Suprapubic skin (tissue), 4 donors: ENCODE measurements at regions not wholly inside any gene's neighbourhood (a gene's known extent, or its start where the extent isn't known, plus 50 kb on each side); places are given as distances from the start of the nearest gene placed in this dataset.

Experiments used
- DNase-seq, 2 donors: peaks; one replicate each; pipeline ENCODE4 v3.0.0-alpha.2; 2019; ENCODE audit warnings: low spot score in 2 of 2
- H3K27ac ChIP-seq: fragments of 200-600 bp; sonication (generic); one replicate; pipeline ENCODE4 v1.5.1; 2019
- H3K27me3 ChIP-seq: fragments of 200-600 bp; sonication (generic); one replicate; pipeline ENCODE4 v1.5.1; 2019
- H3K36me3 ChIP-seq: fragments of 200-600 bp; sonication (generic); one replicate; pipeline ENCODE4 v1.5.1; 2019
- H3K4me1 ChIP-seq: fragments of 200-600 bp; sonication (generic); one replicate; pipeline ENCODE4 v1.5.1; 2019
- H3K4me3 ChIP-seq: fragments of 200-600 bp; sonication (generic); one replicate; pipeline ENCODE4 v1.5.1; 2019; ENCODE audit warnings: mild to moderate bottlenecking
- H3K9me3 ChIP-seq: fragments of 200-600 bp; sonication (generic); one replicate; pipeline ENCODE4 v1.5.1; 2019
- CTCF ChIP-seq, 2 donors: fragments of 200-600 bp in 1 of 2; fragments of 450-650 bp in 1 of 2; sonication (generic) in 1 of 2; IDR thresholded peaks; one replicate each; pipeline ENCODE4 v1.5.1; 2016 to 2019; ENCODE audit warnings: antibody characterized with exemption in 2 of 2, mild to moderate bottlenecking in 1 of 2, moderate library complexity in 1 of 2
- EP300 ChIP-seq: sonication (generic); formaldehyde crosslinking; IDR thresholded peaks from one replicate; pipeline ENCODE4 v1.6.1; 2017; ENCODE audit warnings: antibody characterized with exemption
- POLR2A ChIP-seq, 2 donors: fragments of 450-650 bp; IDR thresholded peaks; one replicate each; pipeline ENCODE4 v1.6.1; 2017; ENCODE audit warnings: antibody characterized with exemption in 2 of 2, mild to moderate bottlenecking in 2 of 2, moderate library complexity in 2 of 2
- POLR2AphosphoS5 ChIP-seq, 3 donors: sonication (generic); formaldehyde crosslinking; IDR thresholded peaks; one replicate each; pipeline ENCODE4 v1.6.1; 2017; ENCODE audit warnings: antibody characterized with exemption in 3 of 3
- WGBS: methylation state at CpG from one replicate; pipeline ENCODE4 v1.1.5; 2018; 5-methylcytosine and 5-hydroxymethylcytosine counted together

DNA sequence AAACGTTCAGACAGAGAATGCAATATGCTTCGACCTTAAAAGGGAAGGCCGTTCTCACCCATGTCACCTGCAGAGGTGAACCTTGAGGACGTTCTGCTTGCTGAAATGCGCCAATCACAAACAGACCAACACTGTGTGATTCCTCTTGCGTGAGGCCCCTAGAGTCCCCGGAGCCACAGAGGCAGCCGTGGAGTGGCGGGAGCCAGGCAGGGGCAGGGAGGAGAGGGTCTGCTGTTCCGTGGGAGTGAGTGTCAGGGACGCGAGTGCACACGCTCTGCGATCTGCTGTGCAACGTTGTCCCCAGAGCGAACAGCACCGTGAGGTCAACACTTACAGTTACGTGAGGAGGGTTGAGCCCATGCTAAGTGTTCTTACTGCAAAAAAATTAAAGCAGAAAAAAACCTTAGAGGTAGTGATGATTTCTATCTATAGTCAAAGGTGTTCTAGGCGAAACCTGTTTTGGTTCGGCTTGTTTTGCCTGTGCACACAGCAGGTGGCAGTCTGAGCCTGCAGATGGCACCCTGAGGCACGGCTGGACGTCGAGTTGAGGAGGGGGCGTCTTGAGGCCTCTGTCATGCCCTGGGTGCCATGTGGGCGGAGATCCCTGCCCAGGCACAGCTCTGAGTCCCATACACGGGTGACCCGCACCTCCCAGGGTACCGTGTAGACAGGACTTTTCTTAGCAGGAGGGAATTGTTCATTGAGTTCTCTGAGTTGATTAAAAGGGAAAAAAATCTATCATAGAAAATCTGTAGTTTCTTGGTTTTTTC, 71.7 kb upstream of the FRMD1 start:
- DNase-seq, result peak in 1 of 2 donors; percentile 71

GRCh38 chr6:168149015-168149414, 70.0 kb upstream of the FRMD1 start:
- Histone ChIP-seq H3K27me3 (peaks cover 17% of the 10 kb centered on the region), H3K27ac (no peak overlapping the region), H3K9me3 (no peaks in the 10 kb centered on the region), H3K36me3 (no peaks in the 10 kb centered on the region), H3K4me1 (no peaks in the 10 kb centered on the region), H3K4me3 (no peak overlapping the region)
- peak in 1 of 2 donors; percentile 32 for DNase-seq
- TF ChIP-seq POLR2A (IDR thresholded peaks at IDR 0.05), result no peak
- no peak for TF ChIP-seq EP300
- no peak for TF ChIP-seq CTCF (IDR thresholded peaks at IDR 0.05)
- TF ChIP-seq POLR2AphosphoS5 (IDR thresholded peaks at IDR 0.05), result no peak
- 73% methylated on average over 14 of the region's 14 CpGs for WGBS

More for the DNA sequence above, 71.7 kb upstream of the FRMD1 start:
- 56% methylated on average over 28 of the region's 28 CpGs for WGBS
- Histone ChIP-seq H3K4me3 (no peak overlapping the region), H3K27me3 (peaks cover 17% of the 10 kb centered on the region), H3K9me3 (no peaks in the 10 kb centered on the region), H3K27ac (no peak overlapping the region), H3K36me3 (no peaks in the 10 kb centered on the region), H3K4me1 (no peaks in the 10 kb centered on the region)
- TF ChIP-seq CTCF (IDR thresholded peaks at IDR 0.05) (peak in 1 of 2 donors; percentile 21), POLR2A (IDR thresholded peaks at IDR 0.05) (no peak)

- Histone ChIP-seq H3K4me1 (no peaks in the 10 kb centered on the region), H3K36me3 (no peaks in the 10 kb centered on the region), H3K27me3 (peaks cover 17% of the 10 kb centered on the region), H3K9me3 (no peaks in the 10 kb centered on the region), H3K4me3 (no peak overlapping the region), H3K27ac (no peak overlapping the region)
- WGBS, result 76% methylated on average over 13 of the region's 14 CpGs
- peak in 1 of 2 donors; percentile 31 for DNase-seq
- TF ChIP-seq EP300, result no peak
- TF ChIP-seq POLR2AphosphoS5 (IDR thresholded peaks at IDR 0.05), result no peak
- TF ChIP-seq CTCF (IDR thresholded peaks at IDR 0.05), result no peak
- no peak for TF ChIP-seq POLR2A (IDR thresholded peaks at IDR 0.05)
These were observed 69.3 kb upstream of the FRMD1 start for GRCh38 chr6:168148231-168148849.

DNA sequence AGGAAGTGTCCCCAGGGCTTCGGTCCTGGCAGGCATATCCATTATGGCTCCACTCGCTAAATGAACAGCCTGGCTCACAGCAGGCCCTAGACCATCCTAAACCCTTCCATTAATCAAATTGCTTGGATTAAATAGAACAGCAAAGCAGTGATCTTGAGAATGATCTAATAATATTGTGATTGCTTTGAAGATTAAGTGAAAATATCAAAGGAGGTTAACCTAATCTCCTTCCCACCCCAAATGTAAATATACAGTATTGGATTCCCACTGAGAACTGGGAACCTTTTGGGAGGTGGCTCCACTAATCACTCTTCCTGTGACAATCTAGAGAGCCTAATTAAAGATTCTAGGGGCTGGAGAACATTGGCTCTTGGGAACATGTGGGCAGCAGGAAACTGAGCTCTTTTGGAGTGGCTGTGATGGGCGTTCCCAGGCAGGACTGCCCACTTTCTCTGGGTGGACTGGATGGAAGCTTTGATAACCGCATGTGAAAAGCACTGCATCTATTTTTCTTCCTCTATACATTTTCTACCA, 68.3 kb upstream of the FRMD1 start:
- 80% methylated on average over 4 of the region's 4 CpGs for WGBS
- Histone ChIP-seq H3K27ac (no peak overlapping the region), H3K4me3 (no peak overlapping the region), H3K27me3 (peaks cover 17% of the 10 kb centered on the region), H3K36me3 (no peaks in the 10 kb centered on the region), H3K4me1 (no peaks in the 10 kb centered on the region), H3K9me3 (no peaks in the 10 kb centered on the region)
- TF ChIP-seq EP300, result no peak
- no peak for TF ChIP-seq CTCF (IDR thresholded peaks at IDR 0.05)
- TF ChIP-seq POLR2A (IDR thresholded peaks at IDR 0.05), result no peak
- TF ChIP-seq POLR2AphosphoS5 (IDR thresholded peaks at IDR 0.05), result no peak
- no peak for DNase-seq
